ENCODE measurements at regions not wholly inside any gene's neighbourhood (a gene's known extent, or its start where the extent isn't known, plus 50 kb on each side); places are given as distances from the start of the nearest gene placed in this dataset.

DNA sequence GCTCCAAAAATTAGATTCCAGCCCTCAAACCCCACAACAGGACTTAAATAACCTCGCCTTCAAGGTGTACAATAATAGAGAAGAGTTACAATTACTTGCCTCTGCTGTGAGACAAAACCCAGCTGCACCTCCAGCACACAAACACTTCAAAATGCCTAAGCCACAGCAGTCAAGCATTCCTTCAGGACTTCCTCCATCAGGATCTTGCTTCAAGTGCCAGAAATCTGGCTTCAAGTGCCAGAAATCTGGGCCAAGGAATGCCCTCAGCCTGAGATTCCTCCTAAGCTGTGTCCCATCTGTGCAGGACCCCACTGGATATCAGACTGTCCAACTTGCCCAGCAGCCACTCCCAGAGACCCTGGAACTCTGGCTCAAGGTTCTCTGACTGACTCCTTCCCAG is 1088.3 kb downstream of the SORCS3 start:
- TF ChIP-seq CTCF (IDR thresholded peaks at IDR 0.05), result no peak
- TF ChIP-seq POLR2A (IDR thresholded peaks at IDR 0.05; ENCODE audit: low read depth), result no peak

Measured in esophagus muscularis mucosa (tissue), 3 donors.